ENCODE measurements at regions not wholly inside any gene's neighbourhood (a gene's known extent, or its start where the extent isn't known, plus 50 kb on each side); places are given as distances from the start of the nearest gene placed in this dataset.

- dilution Hi-C loops (cut with MboI; ENCODE audit: extremely low pct_ligation_motif_present, low sequenced_read_pairs): no loop called here
- no peak overlapping the region for H3K4me3 ChIP-seq (replicated peaks in 1 of 3; ENCODE audit: insufficient read depth in 1 of 3, low read depth in 1 of 3, low read length in 3 of 3)
- TF ChIP-seq POLR2AphosphoS5 (IDR thresholded peaks at IDR 0.05; ENCODE audit: insufficient read depth, low read depth, low read length): no peak
- TF ChIP-seq EZH2 (IDR thresholded peaks at IDR 0.05; ENCODE audit: borderline replicate concordance, low read depth, low read length, severe bottlenecking): no peak
- no peak for TF ChIP-seq FOS (IDR thresholded peaks at IDR 0.05; ENCODE audit: borderline replicate concordance, insufficient read depth, low read length)
- no peak for TF ChIP-seq POLR2A (IDR thresholded peaks at IDR 0.05; ENCODE audit: low read depth, low read length)
- TF ChIP-seq JUN (IDR thresholded peaks at IDR 0.05; ENCODE audit: borderline replicate concordance, insufficient read depth, insufficient read length, low read depth): no peak
- no peak for TF ChIP-seq GATA2 (IDR thresholded peaks at IDR 0.05; ENCODE audit: insufficient read depth, insufficient read length, low read depth, low read length)
- TF ChIP-seq MAX (IDR thresholded peaks at IDR 0.05; ENCODE audit: insufficient read depth, insufficient read length): no peak
- no peak for TF ChIP-seq CTCF (IDR thresholded peaks at IDR 0.05; ENCODE audit: extremely low read depth in 1 of 2, insufficient read depth in 1 of 2, low read depth in 1 of 2, low read length in 2 of 2)
- no peak for TF ChIP-seq MYC (IDR thresholded peaks at IDR 0.05; ENCODE audit: low read depth, low read length)
- no peaks in the 10 kb centered on the region for H3K9me1 ChIP-seq (replicated peaks; ENCODE audit: control insufficient read depth, extremely low read depth, insufficient read depth, low read length)
- ChIA-PET POLR2A (no interaction called here), CTCF (no interaction called here)
- H3K4me1 ChIP-seq (ENCODE audit: control insufficient read depth, extremely low read depth, insufficient read depth, low read length): no peaks in the 10 kb centered on the region
- DNase-seq (ENCODE audit: low read depth, low spot score) (no peak), FAIRE-seq (no peak)
- BruUV-seq (replicated peaks): no TSS peak
- no peak overlapping the region for H3K27ac ChIP-seq (ENCODE audit: insufficient read depth, low read depth, low read length)
- H3K9me3 ChIP-seq (replicated peaks; ENCODE audit: control insufficient read depth, insufficient read depth, low read length): no peaks in the 10 kb centered on the region
- H2AFZ ChIP-seq (ENCODE audit: low read depth, low read length): no peak overlapping the region
- no peaks in the 10 kb centered on the region for H3K79me2 ChIP-seq (ENCODE audit: control insufficient read depth, insufficient read depth, low read length)
- H3K27me3 ChIP-seq (ENCODE audit: control insufficient read depth in 2 of 2, insufficient read depth in 2 of 2, low read length in 2 of 2): no peaks in the 10 kb centered on the region
- H3K36me3 ChIP-seq (ENCODE audit: control insufficient read depth in 2 of 2, extremely low read depth in 1 of 2, insufficient read depth in 2 of 2, low read length in 2 of 2): no peaks in the 10 kb centered on the region
- H4K20me1 ChIP-seq (replicated peaks; ENCODE audit: control insufficient read depth, extremely low read depth, insufficient read depth, low read length): no peaks in the 10 kb centered on the region
- intact Hi-C loops (cut with micrococcal nuclease): no loop called here
- H3K4me2 ChIP-seq (ENCODE audit: insufficient read depth, low read length): no peak overlapping the region
- no peak overlapping the region for H3K9ac ChIP-seq (replicated peaks; ENCODE audit: extremely low read depth, insufficient read depth, low read length)
Measured at GRCh38 chr11:119895981-119896380, 167.0 kb upstream of the NECTIN1 start.

Data from endothelial cell of umbilical vein (primary cell).